OCI-LY7 (cell line): ENCODE measurements at regions not wholly inside any gene's neighbourhood (a gene's known extent, or its start where the extent isn't known, plus 50 kb on each side); places are given as distances from the start of the nearest gene placed in this dataset.

ENCODE experiments used
- EZH2phosphoT487 ChIP-seq: fragments of 200-600 bp; sonication (generic); IDR thresholded peaks from 2 replicates; pipeline ENCODE4 v1.6.1; 2018; ENCODE audit warnings: low read depth, borderline replicate concordance, mild to moderate bottlenecking, mixed run types, antibody characterized with exemption, low read length, moderate library complexity, mixed read lengths
- TF ChIP-seq, protein P1 (sequence below): fragments of 200-600 bp; sonication (generic); conservative IDR thresholded peaks from 2 replicates; pipeline ENCODE4 v1.5.1; 2014; ENCODE audit warnings: mild to moderate bottlenecking, antibody characterized with exemption, low read length, moderate library complexity, mixed read lengths

DNA sequence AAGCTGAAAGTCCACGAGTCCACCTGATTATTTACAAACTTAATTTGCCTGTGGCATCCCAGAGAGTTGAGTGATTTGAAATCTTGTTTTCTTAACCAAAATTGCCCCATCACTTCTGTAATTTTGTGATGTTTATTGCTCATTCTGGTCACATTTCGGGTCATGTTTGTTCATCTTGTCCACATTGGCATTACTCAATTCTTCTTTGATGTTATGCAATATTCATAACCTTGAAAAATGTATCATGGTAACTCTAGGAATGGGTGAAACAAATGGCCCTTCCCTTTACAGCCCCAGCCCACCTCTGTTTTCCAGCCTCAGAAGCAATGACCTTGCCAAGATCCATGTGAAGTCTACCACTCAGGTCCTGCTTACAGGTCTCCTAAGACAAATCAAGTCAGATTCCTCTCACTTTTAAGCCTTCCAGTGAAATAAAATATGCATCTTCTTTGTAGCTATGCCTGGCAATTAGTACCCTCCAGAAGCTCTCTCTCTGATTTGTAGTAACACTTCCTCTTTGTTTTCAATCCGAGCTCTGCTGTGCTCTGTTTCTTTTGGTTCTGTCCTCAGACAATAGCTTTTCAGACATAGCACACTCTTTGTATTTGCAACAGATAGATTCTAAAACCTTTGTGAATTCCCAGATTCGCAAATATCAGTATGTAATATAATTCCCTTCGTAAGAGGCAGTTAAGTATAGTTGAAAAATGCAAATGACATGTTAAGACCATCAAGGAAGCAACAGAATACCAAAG is 330.3 kb upstream of the IRX1 start:
- TF ChIP-seq, protein P1, sequence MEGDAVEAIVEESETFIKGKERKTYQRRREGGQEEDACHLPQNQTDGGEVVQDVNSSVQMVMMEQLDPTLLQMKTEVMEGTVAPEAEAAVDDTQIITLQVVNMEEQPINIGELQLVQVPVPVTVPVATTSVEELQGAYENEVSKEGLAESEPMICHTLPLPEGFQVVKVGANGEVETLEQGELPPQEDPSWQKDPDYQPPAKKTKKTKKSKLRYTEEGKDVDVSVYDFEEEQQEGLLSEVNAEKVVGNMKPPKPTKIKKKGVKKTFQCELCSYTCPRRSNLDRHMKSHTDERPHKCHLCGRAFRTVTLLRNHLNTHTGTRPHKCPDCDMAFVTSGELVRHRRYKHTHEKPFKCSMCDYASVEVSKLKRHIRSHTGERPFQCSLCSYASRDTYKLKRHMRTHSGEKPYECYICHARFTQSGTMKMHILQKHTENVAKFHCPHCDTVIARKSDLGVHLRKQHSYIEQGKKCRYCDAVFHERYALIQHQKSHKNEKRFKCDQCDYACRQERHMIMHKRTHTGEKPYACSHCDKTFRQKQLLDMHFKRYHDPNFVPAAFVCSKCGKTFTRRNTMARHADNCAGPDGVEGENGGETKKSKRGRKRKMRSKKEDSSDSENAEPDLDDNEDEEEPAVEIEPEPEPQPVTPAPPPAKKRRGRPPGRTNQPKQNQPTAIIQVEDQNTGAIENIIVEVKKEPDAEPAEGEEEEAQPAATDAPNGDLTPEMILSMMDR, result no peak
- no peak for TF ChIP-seq EZH2phosphoT487
